Adrenal gland (tissue), 9 donors: ENCODE measurements at regions not wholly inside any gene's neighbourhood (a gene's known extent, or its start where the extent isn't known, plus 50 kb on each side); places are given as distances from the start of the nearest gene placed in this dataset.

Source experiments
- DNase-seq, 7 donors: peaks; one replicate each; pipeline ENCODE4 v3.0.0-alpha.2; 2019 to 2020
- H3K27ac ChIP-seq, 5 donors: fragments of 200-600 bp; sonication (generic) in 4 of 5; 1 replicate in 3 of 5; 2 replicates in 2 of 5; pipeline versions ENCODE4 v1.5.1 to v1.8.0; 2016 to 2020; ENCODE audit warnings: mild to moderate bottlenecking in 1 of 5
- H3K27me3 ChIP-seq: fragments of 200-600 bp; 2 replicates; pipeline ENCODE4 v1.8.0; 2021
- H3K36me3 ChIP-seq, 2 donors: fragments of 200-600 bp; replicated peaks in 1 of 2; 1 replicate in 1 of 2; 2 replicates in 1 of 2; pipeline versions ENCODE4 v1.5.1 to v1.8.0; 2018 to 2022
- H3K4me1 ChIP-seq, 2 donors: fragments of 200-600 bp; replicated peaks in 1 of 2; 1 replicate in 1 of 2; 2 replicates in 1 of 2; pipeline versions ENCODE4 v1.5.1 to v1.8.0; 2018 to 2021
- H3K4me3 ChIP-seq, 4 donors: fragments of 200-600 bp; sonication (generic) in 3 of 4; one replicate each; pipeline ENCODE4 v1.5.1; 2016 to 2018
- H3K9me3 ChIP-seq, 3 donors: fragments of 200-600 bp; sonication (generic) in 1 of 3; replicated peaks in 1 of 3; 1 replicate in 2 of 3; 2 replicates in 1 of 3; pipeline versions ENCODE4 v1.5.1 to v1.8.0; 2016 to 2021
- POLR2A ChIP-seq, 2 donors: fragments of 450-650 bp; IDR thresholded peaks; one replicate each; pipeline ENCODE4 v1.6.1; 2017; ENCODE audit warnings: antibody characterized with exemption in 2 of 2, mild to moderate bottlenecking in 2 of 2, moderate library complexity in 1 of 2
- WGBS, 4 donors: extraction: QIAGEN DNeasy Blood & Tissue Kit in 2 of 4; methylation state at CpG; one replicate each; pipeline versions ENCODE4 v1.1.5 to v1.1.7; 2013 to 2017; 5-methylcytosine and 5-hydroxymethylcytosine counted together
- intact Hi-C, 2 donors: fragments of 100-400 bp; cut with DNase I; formaldehyde crosslinking; loops; one replicate each; pipeline versions ENCODE4 v1.14.1 to v1.15.0; 2022 to 2023
- TF ChIP-seq, protein P1 (sequence below), 6 experiments: fragments of 450-650 bp in 4 of 6; fragments of 200-600 bp in 2 of 6; sonication (generic) in 1 of 6; IDR thresholded peaks; 1 replicate in 5 of 6; 2 replicates in 1 of 6; pipeline versions ENCODE4 v1.5.1 to v1.8.0; 2016 to 2021; ENCODE audit warnings: antibody characterized with exemption in 6 of 6, mild to moderate bottlenecking in 2 of 6, moderate library complexity in 1 of 6
- donor health status: healthy with polysubstance abuse.
- donor health status: Bipolar disorder and iron deficiency.
- donor health status: DM: yes; HTN: yes; CAD: no.
- donor health status: DM: no; HTN: no; CAD: no.
- donor health status: DM: no; HTN: no; CAD: no.

DNA sequence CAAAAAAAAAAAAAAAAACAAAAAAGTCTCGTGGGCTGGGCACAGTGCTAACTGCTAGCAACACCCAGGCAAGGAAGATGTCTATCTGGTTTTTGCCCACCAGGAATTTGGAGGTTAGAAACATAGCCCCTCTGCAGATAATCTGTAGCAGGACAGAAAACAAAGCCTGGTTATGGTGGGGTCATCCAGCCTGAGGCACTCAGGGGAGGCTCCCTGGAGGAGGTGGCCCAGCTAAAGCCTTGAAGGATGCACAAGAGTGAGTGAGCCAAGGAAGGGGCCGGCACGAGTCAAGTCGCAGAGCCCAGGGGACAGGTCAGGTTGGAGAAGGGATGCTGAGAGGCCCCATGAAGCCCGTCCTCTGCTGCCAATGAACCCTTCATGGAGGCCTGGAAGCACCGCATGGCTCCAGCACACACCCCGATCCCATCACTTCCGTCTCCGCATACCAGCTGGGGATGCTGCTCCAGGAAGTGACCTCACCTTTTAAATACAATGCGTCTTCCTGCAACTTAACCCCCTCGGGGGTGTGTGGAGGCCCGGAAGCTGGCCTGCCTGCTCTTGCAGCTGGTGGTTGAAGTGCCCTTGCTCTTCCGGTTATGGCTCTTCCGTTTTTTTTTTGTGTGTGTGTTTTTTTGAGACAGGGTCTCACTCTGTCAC, 86.5 kb downstream of the ENGASE start:
- intact Hi-C loops: no loop called here

DNA sequence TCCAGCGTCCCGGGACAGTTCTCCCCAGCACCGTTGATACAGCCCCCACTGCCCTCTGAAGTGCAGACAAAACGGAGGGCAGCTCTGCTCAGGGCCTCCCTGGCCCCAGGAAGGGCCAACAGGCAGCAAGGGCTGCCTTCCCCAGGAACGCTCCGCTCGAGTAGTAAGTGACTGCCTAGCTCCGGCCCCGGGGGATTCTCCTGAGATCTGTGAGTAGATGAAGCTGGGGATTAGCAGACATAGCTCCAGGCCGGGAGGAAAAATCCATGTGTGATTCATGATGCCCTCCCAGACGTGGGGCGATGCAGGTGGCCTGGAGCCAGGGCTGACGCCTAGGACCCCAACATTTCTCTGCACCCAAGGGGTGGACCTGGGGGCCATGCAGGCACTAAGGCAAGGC, 85.3 kb downstream of the ENGASE start:
- Histone ChIP-seq H3K36me3 (no peaks in the 10 kb centered on the region), H3K4me1 (no peaks in the 10 kb centered on the region), H3K4me3 (no peak overlapping the region), H3K27me3 (peaks cover 9% of the 10 kb centered on the region), H3K9me3 (no peaks in the 10 kb centered on the region), H3K27ac (no peak overlapping the region)
- intact Hi-C loops: no loop called here
- WGBS, 4 donors: 48 to 63% (median 53%) methylated on average over 7 to 13 of the region's 13 CpGs
- TF ChIP-seq, protein P1, sequence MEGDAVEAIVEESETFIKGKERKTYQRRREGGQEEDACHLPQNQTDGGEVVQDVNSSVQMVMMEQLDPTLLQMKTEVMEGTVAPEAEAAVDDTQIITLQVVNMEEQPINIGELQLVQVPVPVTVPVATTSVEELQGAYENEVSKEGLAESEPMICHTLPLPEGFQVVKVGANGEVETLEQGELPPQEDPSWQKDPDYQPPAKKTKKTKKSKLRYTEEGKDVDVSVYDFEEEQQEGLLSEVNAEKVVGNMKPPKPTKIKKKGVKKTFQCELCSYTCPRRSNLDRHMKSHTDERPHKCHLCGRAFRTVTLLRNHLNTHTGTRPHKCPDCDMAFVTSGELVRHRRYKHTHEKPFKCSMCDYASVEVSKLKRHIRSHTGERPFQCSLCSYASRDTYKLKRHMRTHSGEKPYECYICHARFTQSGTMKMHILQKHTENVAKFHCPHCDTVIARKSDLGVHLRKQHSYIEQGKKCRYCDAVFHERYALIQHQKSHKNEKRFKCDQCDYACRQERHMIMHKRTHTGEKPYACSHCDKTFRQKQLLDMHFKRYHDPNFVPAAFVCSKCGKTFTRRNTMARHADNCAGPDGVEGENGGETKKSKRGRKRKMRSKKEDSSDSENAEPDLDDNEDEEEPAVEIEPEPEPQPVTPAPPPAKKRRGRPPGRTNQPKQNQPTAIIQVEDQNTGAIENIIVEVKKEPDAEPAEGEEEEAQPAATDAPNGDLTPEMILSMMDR (IDR thresholded peaks at IDR 0.05): no peak
- TF ChIP-seq POLR2A (IDR thresholded peaks at IDR 0.05): no peak
- no peak for DNase-seq

More for the DNA sequence above, 86.5 kb downstream of the ENGASE start:
- H3K4me3 ChIP-seq: no peak overlapping the region
- 56 to 67% (median 62%) methylated on average over 13 to 14 of the region's 14 CpGs for WGBS, 4 donors
- no peaks in the 10 kb centered on the region for H3K4me1 ChIP-seq
- no peak overlapping the region for H3K27ac ChIP-seq
- no peaks in the 10 kb centered on the region for H3K9me3 ChIP-seq
- DNase-seq: no peak
- TF ChIP-seq, protein P1 (IDR thresholded peaks at IDR 0.05): no peak
- no peak for TF ChIP-seq POLR2A (IDR thresholded peaks at IDR 0.05)
- no peaks in the 10 kb centered on the region for H3K36me3 ChIP-seq
- H3K27me3 ChIP-seq: peaks cover 15% of the 10 kb centered on the region

DNA sequence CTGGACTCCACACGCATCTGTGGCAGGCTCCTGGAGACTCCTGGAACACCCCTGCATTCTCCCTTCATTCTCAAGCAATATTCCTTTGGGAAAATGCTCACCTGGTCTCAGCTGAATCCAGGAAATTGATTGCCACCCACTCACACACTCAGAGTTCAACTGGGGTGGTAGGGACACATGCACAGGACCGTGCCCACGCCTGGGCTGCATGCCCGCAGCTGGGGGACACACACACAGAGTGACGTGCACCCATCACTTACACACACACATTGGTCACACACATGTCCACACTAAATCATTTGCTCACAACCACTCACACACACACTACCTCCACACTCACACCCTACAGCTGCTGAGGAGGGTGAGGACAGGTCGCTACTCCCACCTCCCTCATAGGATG, 84.8 kb downstream of the ENGASE start:
- TF ChIP-seq POLR2A (IDR thresholded peaks at IDR 0.05): no peak
- TF ChIP-seq, protein P1 (IDR thresholded peaks at IDR 0.05): no peak
- DNase-seq: no peak
- intact Hi-C loops: no loop called here
- H3K9me3 ChIP-seq: no peaks in the 10 kb centered on the region
- no peak overlapping the region for H3K4me3 ChIP-seq
- H3K36me3 ChIP-seq: no peaks in the 10 kb centered on the region
- 50 to 73% (median 67%) methylated on average over 2 to 6 of the region's 6 CpGs for WGBS, 4 donors
- peaks cover 9% of the 10 kb centered on the region for H3K27me3 ChIP-seq
- H3K27ac ChIP-seq: no peak overlapping the region
- H3K4me1 ChIP-seq: no peaks in the 10 kb centered on the region

DNA sequence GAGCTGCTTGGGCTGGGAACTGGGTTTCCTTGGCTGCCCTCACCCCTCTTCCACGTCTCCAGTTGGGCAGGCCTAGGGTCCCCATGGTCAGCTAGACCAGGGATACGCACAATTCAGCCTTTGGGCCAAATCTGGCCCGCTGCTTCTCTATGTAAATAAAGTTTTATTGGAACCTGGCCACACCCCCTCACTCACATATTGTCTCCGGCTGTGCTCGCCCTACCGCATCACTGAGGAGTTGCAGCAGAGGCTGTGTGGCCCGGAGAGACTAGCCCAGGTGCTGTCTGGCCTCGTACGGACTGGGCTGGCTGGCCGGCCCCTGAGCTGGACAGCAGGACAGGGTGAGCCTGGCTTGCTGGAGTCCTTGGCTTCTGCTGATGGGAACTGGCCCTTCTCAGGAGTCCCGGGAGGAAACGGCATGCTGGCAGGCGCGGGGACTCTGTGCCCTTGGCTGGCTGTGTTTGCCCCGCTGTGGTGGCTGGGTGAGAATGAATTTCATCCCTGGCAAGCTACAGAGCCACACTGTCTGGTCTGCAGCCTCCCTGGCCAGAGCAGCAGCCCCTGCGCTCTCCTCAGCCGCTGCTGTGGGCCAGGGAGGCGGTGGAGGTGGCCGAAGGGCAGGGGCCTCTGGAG, 82.0 kb downstream of the ENGASE start:
- no peaks in the 10 kb centered on the region for H3K9me3 ChIP-seq
- H3K4me1 ChIP-seq: no peaks in the 10 kb centered on the region
- no peak overlapping the region for H3K4me3 ChIP-seq
- peaks cover 6% of the 10 kb centered on the region for H3K27me3 ChIP-seq
- 70 to 87% (median 79%) methylated on average over 7 to 19 of the region's 19 CpGs for WGBS, 4 donors
- no peak for DNase-seq
- no peaks in the 10 kb centered on the region for H3K36me3 ChIP-seq
- intact Hi-C loops: no loop called here
- H3K27ac ChIP-seq: no peak overlapping the region
- TF ChIP-seq, protein P1 (IDR thresholded peaks at IDR 0.05): no peak
- no peak for TF ChIP-seq POLR2A (IDR thresholded peaks at IDR 0.05)
